Liver (tissue), 8 donors: ENCODE measurements at regions not wholly inside any gene's neighbourhood (a gene's known extent, or its start where the extent isn't known, plus 50 kb on each side); places are given as distances from the start of the nearest gene placed in this dataset.
A peak's percentile ranks its signal among the peaks of the same experiment; 100 is the strongest.

ENCODE experiments used
- DNase-seq: peaks from one replicate; pipeline ENCODE4 v3.0.0-alpha.2; 2017; ENCODE audit warnings: low spot score
- H3K27ac ChIP-seq, 2 donors: one replicate each; pipeline ENCODE4 v1.7.0; 2013; ENCODE audit warnings: inconsistent platforms in 2 of 2, low read length in 2 of 2, control low read depth in 1 of 2, low read depth in 1 of 2, mild to moderate bottlenecking in 1 of 2
- H3K27me3 ChIP-seq, 4 donors: one replicate each; pipeline versions ENCODE4 v1.6.1 to v1.7.0; 2013; ENCODE audit warnings: low read length in 3 of 4, inconsistent platforms in 1 of 4, mild to moderate bottlenecking in 1 of 4, moderate library complexity in 1 of 4; ENCODE audit not compliant: control insufficient read depth in 4 of 4, insufficient read depth in 4 of 4
- H3K36me3 ChIP-seq, 4 donors: one replicate each; pipeline versions ENCODE4 v1.6.1 to v1.7.0; 2013; ENCODE audit warnings: low read length in 3 of 4, mild to moderate bottlenecking in 3 of 4, low read depth in 1 of 4, moderate library complexity in 1 of 4; ENCODE audit not compliant: control insufficient read depth in 4 of 4, insufficient read depth in 3 of 4
- H3K4me1 ChIP-seq, 4 donors: one replicate each; pipeline versions ENCODE4 v1.6.1 to v1.7.0; 2013; ENCODE audit warnings: low read length in 3 of 4, mild to moderate bottlenecking in 3 of 4, moderate library complexity in 1 of 4; ENCODE audit not compliant: control insufficient read depth in 4 of 4, insufficient read depth in 4 of 4
- H3K4me3 ChIP-seq, 3 donors: one replicate each; pipeline versions ENCODE4 v1.6.1 to v1.7.0; 2013; ENCODE audit warnings: low read length in 3 of 3, control low read depth in 1 of 3, low read depth in 1 of 3, mild to moderate bottlenecking in 1 of 3
- H3K9ac ChIP-seq, 2 donors: one replicate each; pipeline ENCODE4 v1.7.0; 2013; ENCODE audit warnings: low read length in 2 of 2, mild to moderate bottlenecking in 2 of 2, moderate library complexity in 2 of 2, control low read depth in 1 of 2, low read depth in 1 of 2
- H3K9me3 ChIP-seq, 4 donors: one replicate each; pipeline versions ENCODE4 v1.6.1 to v1.7.0; 2013; ENCODE audit warnings: low read length in 3 of 4; ENCODE audit not compliant: control insufficient read depth in 4 of 4
- CTCF ChIP-seq: fragments of 150-350 bp; IDR thresholded peaks from 2 replicates; pipeline ENCODE4 v1.5.1; 2017; ENCODE audit warnings: improper control_type of control experiment, low read depth, low read length; ENCODE audit not compliant: missing input control
- EGR1 ChIP-seq, 2 donors: IDR thresholded peaks; 2 replicates each; pipeline ENCODE4 v1.6.1; 2016 to 2018; ENCODE audit warnings: antibody characterized with exemption in 2 of 2, low read depth in 2 of 2
- FOXA1 ChIP-seq: IDR thresholded peaks from 2 replicates; pipeline ENCODE4 v1.6.1; 2016; ENCODE audit warnings: antibody characterized with exemption
- FOXA2 ChIP-seq: IDR thresholded peaks from 2 replicates; pipeline ENCODE4 v1.6.1; 2016; ENCODE audit warnings: antibody characterized with exemption
- GABPA ChIP-seq, 2 donors: IDR thresholded peaks in 1 of 2; conservative IDR thresholded peaks in 1 of 2; 2 replicates each; pipeline ENCODE4 v1.6.1; 2016; ENCODE audit warnings: antibody characterized with exemption in 2 of 2, mild to moderate bottlenecking in 1 of 2, moderate library complexity in 1 of 2
- HNF4A ChIP-seq, 2 donors: conservative IDR thresholded peaks; 2 replicates each; pipeline ENCODE4 v1.6.1; 2016; ENCODE audit warnings: antibody characterized with exemption in 2 of 2, mild to moderate bottlenecking in 2 of 2
- HNF4G ChIP-seq: IDR thresholded peaks from 2 replicates; pipeline ENCODE4 v1.6.1; 2016; ENCODE audit warnings: antibody characterized with exemption
- JUND ChIP-seq, 2 donors: IDR thresholded peaks; 2 replicates each; pipeline ENCODE4 v1.6.1; 2016; ENCODE audit warnings: antibody characterized with exemption in 2 of 2
- MAX ChIP-seq: IDR thresholded peaks from 2 replicates; pipeline ENCODE4 v1.6.1; 2016; ENCODE audit warnings: antibody characterized with exemption
- NR2F2 ChIP-seq: IDR thresholded peaks from 2 replicates; pipeline ENCODE4 v1.6.1; 2016; ENCODE audit warnings: antibody characterized with exemption
- RAD21 ChIP-seq, 2 donors: IDR thresholded peaks; 2 replicates each; pipeline ENCODE4 v1.6.1; 2016; ENCODE audit warnings: antibody characterized with exemption in 2 of 2, mild to moderate bottlenecking in 2 of 2
- REST ChIP-seq: IDR thresholded peaks from 2 replicates; pipeline ENCODE4 v1.6.1; 2016; ENCODE audit warnings: antibody characterized with exemption, mild to moderate bottlenecking
- SP1 ChIP-seq: IDR thresholded peaks from 2 replicates; pipeline ENCODE4 v1.6.1; 2018; ENCODE audit warnings: antibody characterized with exemption, mild to moderate bottlenecking
- TAF1 ChIP-seq: conservative IDR thresholded peaks from 2 replicates; pipeline ENCODE4 v1.6.1; 2016; ENCODE audit warnings: antibody characterized with exemption, mild to moderate bottlenecking
- YY1 ChIP-seq: IDR thresholded peaks from 2 replicates; pipeline ENCODE4 v1.6.1; 2016; ENCODE audit warnings: antibody characterized with exemption, mild to moderate bottlenecking
- ZBTB33 ChIP-seq: IDR thresholded peaks from 2 replicates; pipeline ENCODE4 v1.6.1; 2016; ENCODE audit warnings: antibody characterized with exemption
- WGBS: extraction: QIAGEN DNeasy Blood & Tissue Kit; methylation state at CpG from one replicate; pipeline ENCODE4 v1.1.7; 2013; 5-methylcytosine and 5-hydroxymethylcytosine counted together
- donor health status: healthy.
- donor health status: healthy.
- donor health status: healthy.
- donor health status: healthy.
- donor health status: healthy.

GRCh38 chr18:10290638-10291235 lies 163.7 kb upstream of the APCDD1 start:
- TF ChIP-seq CTCF, result no peak
- no peak for TF ChIP-seq GABPA (IDR thresholded peaks at IDR 0.05 in 1 of 2, conservative IDR thresholded peaks at IDR 0.05 in 1 of 2)
- no peak for TF ChIP-seq MAX
- TF ChIP-seq RAD21 (IDR thresholded peaks at IDR 0.05), result no peak
- H3K4me3 ChIP-seq, result no peak overlapping the region
- WGBS, result 87% methylated on average over 11 of the region's 11 CpGs
- peak overlapping the region in 1 of 2 donors; percentile 37 for H3K27ac ChIP-seq
- peaks cover 0 to 13% (median 3%) of the 10 kb centered on the region in 4 donors for H3K9me3 ChIP-seq
- no peaks in the 10 kb centered on the region for H3K36me3 ChIP-seq
- peaks cover 0 to 5% (median 0%) of the 10 kb centered on the region in 4 donors for H3K27me3 ChIP-seq
- DNase-seq, result no peak
- H3K9ac ChIP-seq, result no peak overlapping the region
- peaks cover 0 to 2% (median 0%) of the 10 kb centered on the region in 4 donors for H3K4me1 ChIP-seq

- H3K9ac ChIP-seq, result no peak overlapping the region
- peaks cover 0 to 5% (median 0%) of the 10 kb centered on the region in 4 donors for H3K27me3 ChIP-seq
- no peak overlapping the region for H3K27ac ChIP-seq
- H3K9me3 ChIP-seq, result peaks cover 0 to 13% (median 3%) of the 10 kb centered on the region in 4 donors
- DNase-seq, result no peak
- TF ChIP-seq REST, result no peak
- no peak for TF ChIP-seq NR2F2
- no peak for TF ChIP-seq HNF4A (conservative IDR thresholded peaks at IDR 0.05)
- TF ChIP-seq SP1, result no peak
- TF ChIP-seq GABPA (IDR thresholded peaks at IDR 0.05 in 1 of 2, conservative IDR thresholded peaks at IDR 0.05 in 1 of 2), result no peak
- no peak for TF ChIP-seq EGR1 (IDR thresholded peaks at IDR 0.05; ENCODE audit: low read depth in 2 of 2)
- no peak for TF ChIP-seq HNF4G
- TF ChIP-seq MAX, result no peak
- no peak for TF ChIP-seq FOXA1
- TF ChIP-seq TAF1, result no peak
- TF ChIP-seq FOXA2, result no peak
- TF ChIP-seq YY1, result no peak
- TF ChIP-seq ZBTB33, result no peak
- TF ChIP-seq JUND (IDR thresholded peaks at IDR 0.05), result no peak
- no peak for TF ChIP-seq RAD21 (IDR thresholded peaks at IDR 0.05)
- peaks cover 0 to 2% (median 0%) of the 10 kb centered on the region in 4 donors for H3K4me1 ChIP-seq
- WGBS, result 69% methylated on average over 13 of the region's 13 CpGs
- H3K36me3 ChIP-seq, result no peaks in the 10 kb centered on the region
- no peak overlapping the region for H3K4me3 ChIP-seq
Measured at GRCh38 chr18:10291568-10291981, 162.9 kb upstream of the APCDD1 start.
